ENCODE measurements at regions not wholly inside any gene's neighbourhood (a gene's known extent, or its start where the extent isn't known, plus 50 kb on each side); places are given as distances from the start of the nearest gene placed in this dataset.

- DNase-seq (ENCODE audit: low read depth) = no peak
- TF ChIP-seq CTCF (conservative IDR thresholded peaks at IDR 0.05; ENCODE audit: low read depth, low read length) = no peak
- no peak overlapping the region for H3K4me3 ChIP-seq (ENCODE audit: low read depth, low read length)
Observed at GRCh38 chrX:144265641-144266040, 381.8 kb downstream of the UBE2NL start.

- no peak overlapping the region for H3K4me3 ChIP-seq (ENCODE audit: low read depth, low read length)
- TF ChIP-seq CTCF (conservative IDR thresholded peaks at IDR 0.05; ENCODE audit: low read depth, low read length) = no peak
- no peak for DNase-seq (ENCODE audit: low read depth)
Observed at GRCh38 chrX:144275367-144275766, 391.5 kb downstream of the UBE2NL start.

GRCh38 chrX:144275843-144276242 is 392.0 kb downstream of the UBE2NL start:
- no peak overlapping the region for H3K4me3 ChIP-seq (ENCODE audit: low read depth, low read length)
- no peak for TF ChIP-seq CTCF (conservative IDR thresholded peaks at IDR 0.05; ENCODE audit: low read depth, low read length)
- no peak for DNase-seq (ENCODE audit: low read depth)

GRCh38 chrX:144293229-144293628 is 409.4 kb downstream of the UBE2NL start:
- TF ChIP-seq CTCF (conservative IDR thresholded peaks at IDR 0.05; ENCODE audit: low read depth, low read length) = no peak
- DNase-seq (ENCODE audit: low read depth) = no peak
- H3K4me3 ChIP-seq (ENCODE audit: low read depth, low read length) = no peak overlapping the region

GRCh38 chrX:144295921-144296320 is 412.1 kb downstream of the UBE2NL start:
- no peak overlapping the region for H3K4me3 ChIP-seq (ENCODE audit: low read depth, low read length)
- TF ChIP-seq CTCF (conservative IDR thresholded peaks at IDR 0.05; ENCODE audit: low read depth, low read length) = no peak
- no peak for DNase-seq (ENCODE audit: low read depth)

- no peak for TF ChIP-seq CTCF (conservative IDR thresholded peaks at IDR 0.05; ENCODE audit: low read depth, low read length)
- H3K4me3 ChIP-seq (ENCODE audit: low read depth, low read length) = no peak overlapping the region
- DNase-seq (ENCODE audit: low read depth) = no peak
Observed at GRCh38 chrX:144297221-144297620, 413.4 kb downstream of the UBE2NL start.

GRCh38 chrX:144327495-144327894 is 443.6 kb downstream of the UBE2NL start:
- DNase-seq (ENCODE audit: low read depth) = no peak
- no peak overlapping the region for H3K4me3 ChIP-seq (ENCODE audit: low read depth, low read length)
- TF ChIP-seq CTCF (conservative IDR thresholded peaks at IDR 0.05; ENCODE audit: low read depth, low read length) = no peak

Measured in choroid plexus epithelial cell (primary cell).